H1 (cell line): ENCODE measurements at regions not wholly inside any gene's neighbourhood (a gene's known extent, or its start where the extent isn't known, plus 50 kb on each side); places are given as distances from the start of the nearest gene placed in this dataset.

Experiments used
- CTCF ChIA-PET: fragments of 300-600 bp; sonication (Branson Sonifier 250); formaldehyde crosslinking; loops from one replicate; lab custom pipeline; 2021; ENCODE audit not compliant: partially characterized antibody; lab: Charles Lee
- POLR2A ChIA-PET: fragments of 300-600 bp; sonication (Branson Sonifier 250); formaldehyde crosslinking; loops from one replicate; lab custom pipeline; 2021; ENCODE audit warnings: inconsistent platforms; ENCODE audit not compliant: partially characterized antibody; lab: Charles Lee
- DNase-seq, 2 experiments: peaks; one replicate each; pipeline versions ENCODE4 v3.0.0 to v3.0.0-alpha.2; 2010 to 2022; ENCODE audit warnings: low spot score in 2 of 2, low read depth in 1 of 2, mixed read lengths in 1 of 2
- FAIRE-seq: peaks from 2 replicates; lab custom pipeline; 2011; peaks lifted over from hg19 to GRCh38; lab: Jason Lieb, UNC
- H2AFZ ChIP-seq: 2 replicates; pipeline ENCODE4 v1.8.1; 2012; ENCODE audit warnings: low read length, inconsistent platforms
- H2AK5ac ChIP-seq: 2 replicates; pipeline ENCODE4 v1.6.1; 2013; ENCODE audit warnings: low read depth, low read length
- H2BK120ac ChIP-seq: replicated peaks from 2 replicates; pipeline ENCODE3; 2013; ENCODE audit warnings: low read depth, low read length, inconsistent platforms
- H2BK12ac ChIP-seq: 2 replicates; pipeline ENCODE4 v1.6.1; 2013; ENCODE audit warnings: low read depth, low read length
- H2BK15ac ChIP-seq: 2 replicates; pipeline ENCODE4 v1.6.1; 2013; ENCODE audit warnings: low read length
- H2BK20ac ChIP-seq: 2 replicates; pipeline ENCODE4 v1.6.1; 2013; ENCODE audit warnings: low read length
- H2BK5ac ChIP-seq: 2 replicates; pipeline ENCODE4 v1.6.1; 2013; ENCODE audit warnings: low read depth, low read length
- H3K14ac ChIP-seq: 2 replicates; pipeline ENCODE4 v1.6.1; 2013; ENCODE audit warnings: inconsistent platforms; ENCODE audit not compliant: insufficient read length
- H3K18ac ChIP-seq: 2 replicates; pipeline ENCODE4 v1.6.1; 2013; ENCODE audit warnings: low read length; ENCODE audit errors: extremely low read depth
- H3K23ac ChIP-seq: 2 replicates; pipeline ENCODE4 v1.6.1; 2013; ENCODE audit warnings: inconsistent platforms; ENCODE audit not compliant: insufficient read length
- H3K23me2 ChIP-seq: 2 replicates; pipeline ENCODE4 v1.6.1; 2013; ENCODE audit warnings: low read depth, low read length
- H3K27ac ChIP-seq: 2 replicates; pipeline ENCODE4 v1.6.1; 2011; ENCODE audit warnings: low read depth, low read length, inconsistent platforms
- H3K27me3 ChIP-seq, 4 experiments: replicated peaks in 1 of 4; 1 replicate in 1 of 4; 2 replicates in 3 of 4; pipeline versions ENCODE4 v1.6.1 to v1.8.1; 2011 to 2013; ENCODE audit warnings: low read length in 3 of 4, mild to moderate bottlenecking in 3 of 4, inconsistent platforms in 2 of 4, mixed read lengths in 2 of 4, moderate library complexity in 1 of 4; ENCODE audit not compliant: control insufficient read depth in 3 of 4, insufficient read depth in 3 of 4; ENCODE audit errors: extremely low read depth in 1 of 4
- H3K36me3 ChIP-seq, 4 experiments: 2 replicates each; pipeline versions ENCODE4 v1.6.1 to v1.8.1; 2011 to 2013; ENCODE audit warnings: mild to moderate bottlenecking in 4 of 4, low read length in 3 of 4, moderate library complexity in 2 of 4, control low read depth in 1 of 4, inconsistent platforms in 1 of 4; ENCODE audit not compliant: insufficient read depth in 4 of 4, control insufficient read depth in 2 of 4
- H3K4ac ChIP-seq: replicated peaks from 2 replicates; pipeline ENCODE3; 2013; ENCODE audit warnings: low read length, low read depth, mixed read lengths, inconsistent platforms; ENCODE audit not compliant: insufficient read length
- H3K4me1 ChIP-seq, 4 experiments: replicated peaks in 1 of 4; 1 replicate in 1 of 4; 2 replicates in 3 of 4; pipeline versions ENCODE4 v1.6.1 to v1.8.1; 2011 to 2013; ENCODE audit warnings: low read length in 3 of 4, inconsistent platforms in 2 of 4, mixed read lengths in 1 of 4; ENCODE audit not compliant: insufficient read depth in 4 of 4, control insufficient read depth in 3 of 4
- H3K4me2 ChIP-seq, 2 experiments: 2 replicates each; pipeline versions ENCODE4 v1.6.1 to v1.8.1; 2011 to 2013; ENCODE audit warnings: low read depth in 2 of 2, low read length in 2 of 2, control low read depth in 1 of 2, inconsistent platforms in 1 of 2, mild to moderate bottlenecking in 1 of 2; ENCODE audit not compliant: insufficient read depth in 1 of 2
- H3K4me3 ChIP-seq, 4 experiments: fragments of 200-600, 300-600 bp in 1 of 4; sonication (generic), shearing (Covaris generic), sonication (Bioruptor Twin) in 1 of 4; 2 replicates each; pipeline versions ENCODE4 v1.5.1 to v1.8.1; 2011 to 2016; ENCODE audit warnings: low read length in 4 of 4, low read depth in 3 of 4, control low read depth in 2 of 4, inconsistent platforms in 2 of 4, mild to moderate bottlenecking in 2 of 4, mixed read lengths in 1 of 4, moderate library complexity in 1 of 4; ENCODE audit not compliant: insufficient read depth in 2 of 4; ENCODE audit errors: extremely low read depth in 1 of 4
- H3K56ac ChIP-seq: replicated peaks from 2 replicates; pipeline ENCODE3; 2013; ENCODE audit warnings: low read depth, mild to moderate bottlenecking, mixed read lengths, low read length, inconsistent platforms; ENCODE audit not compliant: insufficient read length
- H3K79me1 ChIP-seq: 2 replicates; pipeline ENCODE4 v1.6.1; 2013; ENCODE audit warnings: low read depth, low read length, control low read depth
- H3K79me2 ChIP-seq, 2 experiments: 2 replicates each; pipeline versions ENCODE4 v1.6.1 to v1.8.1; 2012 to 2013; ENCODE audit warnings: low read length in 2 of 2, mild to moderate bottlenecking in 2 of 2, inconsistent platforms in 1 of 2; ENCODE audit not compliant: insufficient read depth in 2 of 2, control insufficient read depth in 1 of 2
- H3K9ac ChIP-seq, 4 experiments: replicated peaks in 1 of 4; 1 replicate in 1 of 4; 2 replicates in 3 of 4; pipeline versions ENCODE4 v1.6.1 to v1.8.1; 2011 to 2013; ENCODE audit warnings: low read depth in 3 of 4, low read length in 3 of 4, control low read depth in 2 of 4, mild to moderate bottlenecking in 2 of 4, moderate library complexity in 2 of 4, inconsistent platforms in 1 of 4; ENCODE audit errors: extremely low read depth in 1 of 4
- H3K9me3 ChIP-seq, 2 experiments: 2 replicates each; pipeline versions ENCODE4 v1.6.1 to v1.8.1; 2012 to 2013; ENCODE audit warnings: mild to moderate bottlenecking in 2 of 2, moderate library complexity in 2 of 2, control low read depth in 1 of 2, inconsistent platforms in 1 of 2, low read depth in 1 of 2, low read length in 1 of 2, mixed read lengths in 1 of 2; ENCODE audit not compliant: insufficient read depth in 2 of 2
- H4K20me1 ChIP-seq, 2 experiments: replicated peaks in 1 of 2; 2 replicates each; pipeline versions ENCODE3 to v1.8.1; 2011 to 2013; ENCODE audit warnings: inconsistent platforms in 2 of 2, low read length in 2 of 2, mild to moderate bottlenecking in 1 of 2; ENCODE audit not compliant: insufficient read depth in 2 of 2, control insufficient read depth in 1 of 2
- H4K5ac ChIP-seq: 2 replicates; pipeline ENCODE4 v1.6.1; 2013; ENCODE audit warnings: low read length, low read depth, mixed read lengths, inconsistent platforms; ENCODE audit not compliant: insufficient read length
- H4K8ac ChIP-seq: 2 replicates; pipeline ENCODE4 v1.8.0; 2013; ENCODE audit warnings: mild to moderate bottlenecking, moderate library complexity, low read length, inconsistent platforms; ENCODE audit not compliant: insufficient read depth; ENCODE audit errors: extremely low read depth
- H4K91ac ChIP-seq: replicated peaks from 2 replicates; pipeline ENCODE3; 2013; ENCODE audit warnings: low read length, mixed read lengths, inconsistent platforms; ENCODE audit not compliant: insufficient read length
- BCL11A ChIP-seq, 2 experiments: IDR thresholded peaks; one replicate each; pipeline ENCODE4 v1.6.1; 2011; ENCODE audit warnings: low read depth in 2 of 2, low read length in 2 of 2, mild to moderate bottlenecking in 2 of 2
- EGR1 ChIP-seq: IDR thresholded peaks from 2 replicates; pipeline ENCODE4 v1.6.1; 2011; ENCODE audit warnings: low read depth, low read length, borderline replicate concordance
- MAFK ChIP-seq: IDR thresholded peaks from 2 replicates; pipeline ENCODE4 v1.6.1; 2012; ENCODE audit warnings: low read depth, mild to moderate bottlenecking, improper control_type of control experiment, low read length
- NANOG ChIP-seq: IDR thresholded peaks from 2 replicates; pipeline ENCODE4 v1.6.1; 2011; ENCODE audit warnings: low read length, low read depth, mild to moderate bottlenecking, inconsistent platforms; ENCODE audit not compliant: insufficient read depth, poor library complexity, severe bottlenecking
- PHF8 ChIP-seq: fragments of 200-600 bp; sonication (generic); conservative IDR thresholded peaks from 2 replicates; pipeline ENCODE4 v1.7.1; 2012; ENCODE audit warnings: low read depth, mild to moderate bottlenecking, inconsistent platforms, low read length, moderate library complexity
- RXRA ChIP-seq: IDR thresholded peaks from 2 replicates; pipeline ENCODE4 v1.6.1; 2011; ENCODE audit warnings: low read depth, mild to moderate bottlenecking, low read length, moderate library complexity; ENCODE audit not compliant: insufficient read depth
- SAP30 ChIP-seq: fragments of 300-600 bp; sonication (generic); IDR thresholded peaks from 2 replicates; pipeline ENCODE4 v1.7.1; 2012; ENCODE audit warnings: low read length, moderate library complexity, mild to moderate bottlenecking, inconsistent platforms; ENCODE audit not compliant: insufficient read depth, insufficient replicate concordance
- SIRT6 ChIP-seq: IDR thresholded peaks from one replicate; pipeline ENCODE4 v1.7.1; 2012; ENCODE audit warnings: low read length, inconsistent platforms
- SP2 ChIP-seq: IDR thresholded peaks from 2 replicates; pipeline ENCODE4 v1.6.1; 2012; ENCODE audit warnings: mild to moderate bottlenecking, low read length, inconsistent platforms
- SUZ12 ChIP-seq: fragments of 200-600 bp; sonication (generic); IDR thresholded peaks from 2 replicates; pipeline ENCODE4 v1.6.1; 2012; ENCODE audit warnings: mild to moderate bottlenecking, inconsistent platforms, low read length, moderate library complexity, mixed read lengths
- WGBS, 2 experiments: shearing (Covaris generic) in 1 of 2; methylation state at CpG; one replicate each; pipeline versions ENCODE4 v1.1.6 to v1.1.7; 2013 to 2015; ENCODE audit warnings: low lambda C conversion rate in 2 of 2, mixed read lengths in 2 of 2, inconsistent platforms in 1 of 2, low coverage in 1 of 2, missing lambda C conversion rate in 1 of 2; ENCODE audit not compliant: insufficient replicate concordance in 2 of 2, insufficient coverage in 1 of 2, insufficient read length in 1 of 2; ENCODE audit errors: extremely low coverage in 1 of 2, missing lambda C conversion rate in 1 of 2; 5-methylcytosine and 5-hydroxymethylcytosine counted together
- TF ChIP-seq, protein P1 (sequence below): IDR thresholded peaks from 2 replicates; pipeline ENCODE4 v1.6.1; 2012; ENCODE audit warnings: low read length, inconsistent platforms
- TF ChIP-seq, protein P2 (sequence below): IDR thresholded peaks from 2 replicates; pipeline ENCODE4 v1.6.1; 2011; ENCODE audit warnings: low read length, improper control_type of control experiment

- H3K79me2 ChIP-seq: no peaks in the 10 kb centered on the region
- no peak overlapping the region for H2BK5ac ChIP-seq
- no peaks in the 10 kb centered on the region for H3K23me2 ChIP-seq
- H3K4me1 ChIP-seq: no peaks in the 10 kb centered on the region
- no peak overlapping the region for H3K4ac ChIP-seq
- H2AFZ ChIP-seq: no peak overlapping the region
- H3K36me3 ChIP-seq: no peaks in the 10 kb centered on the region
- no peak overlapping the region for H3K4me3 ChIP-seq
- WGBS, 2 experiments: 88% methylated on average over 4 of the region's 4 CpGs; no CpG with 5 or more reads in 1 of the 2 experiments
- CTCF ChIA-PET: no interaction called here
- no peaks in the 10 kb centered on the region for H4K20me1 ChIP-seq
- H3K27ac ChIP-seq: no peak overlapping the region
- H3K9me3 ChIP-seq: no peaks in the 10 kb centered on the region
- POLR2A ChIA-PET: no interaction called here
- H2BK15ac ChIP-seq: no peak overlapping the region
- no peak overlapping the region for H3K9ac ChIP-seq
- H2AK5ac ChIP-seq: no peak overlapping the region
- FAIRE-seq (no peak), DNase-seq (no peak)
- no peak overlapping the region for H2BK12ac ChIP-seq
- H4K5ac ChIP-seq: no peak overlapping the region
- H3K14ac ChIP-seq: no peak overlapping the region
- no peak overlapping the region for H3K18ac ChIP-seq
- no peak overlapping the region for H3K23ac ChIP-seq
- no peak overlapping the region for H2BK20ac ChIP-seq
- no peak overlapping the region for H2BK120ac ChIP-seq
- H3K79me1 ChIP-seq: no peaks in the 10 kb centered on the region
- no peak overlapping the region for H4K91ac ChIP-seq
- no peak overlapping the region for H3K4me2 ChIP-seq
- no peaks in the 10 kb centered on the region for H3K27me3 ChIP-seq
- no peak overlapping the region for H4K8ac ChIP-seq
- no peak overlapping the region for H3K56ac ChIP-seq
- no peak for TF ChIP-seq SUZ12
- no peak for TF ChIP-seq SIRT6
- no peak for TF ChIP-seq RXRA
- TF ChIP-seq, protein P1, sequence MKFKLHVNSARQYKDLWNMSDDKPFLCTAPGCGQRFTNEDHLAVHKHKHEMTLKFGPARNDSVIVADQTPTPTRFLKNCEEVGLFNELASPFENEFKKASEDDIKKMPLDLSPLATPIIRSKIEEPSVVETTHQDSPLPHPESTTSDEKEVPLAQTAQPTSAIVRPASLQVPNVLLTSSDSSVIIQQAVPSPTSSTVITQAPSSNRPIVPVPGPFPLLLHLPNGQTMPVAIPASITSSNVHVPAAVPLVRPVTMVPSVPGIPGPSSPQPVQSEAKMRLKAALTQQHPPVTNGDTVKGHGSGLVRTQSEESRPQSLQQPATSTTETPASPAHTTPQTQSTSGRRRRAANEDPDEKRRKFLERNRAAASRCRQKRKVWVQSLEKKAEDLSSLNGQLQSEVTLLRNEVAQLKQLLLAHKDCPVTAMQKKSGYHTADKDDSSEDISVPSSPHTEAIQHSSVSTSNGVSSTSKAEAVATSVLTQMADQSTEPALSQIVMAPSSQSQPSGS: no peak
- no peak for TF ChIP-seq SAP30
- no peak for TF ChIP-seq EGR1
- TF ChIP-seq NANOG: no peak
- TF ChIP-seq SP2: no peak
- no peak for TF ChIP-seq MAFK
- no peak for TF ChIP-seq BCL11A (IDR thresholded peaks at IDR 0.05; ENCODE audit: low read depth in 2 of 2, low read length in 2 of 2)
- TF ChIP-seq, protein P2, sequence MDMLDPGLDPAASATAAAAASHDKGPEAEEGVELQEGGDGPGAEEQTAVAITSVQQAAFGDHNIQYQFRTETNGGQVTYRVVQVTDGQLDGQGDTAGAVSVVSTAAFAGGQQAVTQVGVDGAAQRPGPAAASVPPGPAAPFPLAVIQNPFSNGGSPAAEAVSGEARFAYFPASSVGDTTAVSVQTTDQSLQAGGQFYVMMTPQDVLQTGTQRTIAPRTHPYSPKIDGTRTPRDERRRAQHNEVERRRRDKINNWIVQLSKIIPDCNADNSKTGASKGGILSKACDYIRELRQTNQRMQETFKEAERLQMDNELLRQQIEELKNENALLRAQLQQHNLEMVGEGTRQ: no peak
- no peak for TF ChIP-seq PHF8
Measured at GRCh38 chr14:84125676-84126075, 1404.3 kb upstream of the FLRT2 start.
